ENCODE measurements at regions not wholly inside any gene's neighbourhood (a gene's known extent, or its start where the extent isn't known, plus 50 kb on each side); places are given as distances from the start of the nearest gene placed in this dataset.

DNA sequence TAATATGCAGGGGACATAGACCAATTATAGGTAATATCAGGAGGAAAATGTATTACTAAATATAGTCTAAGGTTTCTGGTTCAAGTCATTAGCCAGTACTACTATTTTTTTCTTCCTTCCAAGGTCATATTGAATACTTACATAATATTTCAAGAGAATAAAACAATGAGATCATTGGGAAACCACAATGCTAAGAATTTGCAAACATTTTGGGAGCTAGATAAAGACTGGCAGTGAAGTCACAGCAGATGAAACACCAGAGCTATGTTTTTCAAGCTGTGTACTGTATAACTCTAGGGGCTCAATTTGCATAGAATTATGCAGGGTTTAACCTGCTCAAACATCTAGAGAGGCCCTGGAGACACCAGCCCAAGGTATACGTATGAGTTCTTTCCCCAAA, 80.5 kb upstream of the KCNH7 start:
- TF ChIP-seq, protein P1, sequence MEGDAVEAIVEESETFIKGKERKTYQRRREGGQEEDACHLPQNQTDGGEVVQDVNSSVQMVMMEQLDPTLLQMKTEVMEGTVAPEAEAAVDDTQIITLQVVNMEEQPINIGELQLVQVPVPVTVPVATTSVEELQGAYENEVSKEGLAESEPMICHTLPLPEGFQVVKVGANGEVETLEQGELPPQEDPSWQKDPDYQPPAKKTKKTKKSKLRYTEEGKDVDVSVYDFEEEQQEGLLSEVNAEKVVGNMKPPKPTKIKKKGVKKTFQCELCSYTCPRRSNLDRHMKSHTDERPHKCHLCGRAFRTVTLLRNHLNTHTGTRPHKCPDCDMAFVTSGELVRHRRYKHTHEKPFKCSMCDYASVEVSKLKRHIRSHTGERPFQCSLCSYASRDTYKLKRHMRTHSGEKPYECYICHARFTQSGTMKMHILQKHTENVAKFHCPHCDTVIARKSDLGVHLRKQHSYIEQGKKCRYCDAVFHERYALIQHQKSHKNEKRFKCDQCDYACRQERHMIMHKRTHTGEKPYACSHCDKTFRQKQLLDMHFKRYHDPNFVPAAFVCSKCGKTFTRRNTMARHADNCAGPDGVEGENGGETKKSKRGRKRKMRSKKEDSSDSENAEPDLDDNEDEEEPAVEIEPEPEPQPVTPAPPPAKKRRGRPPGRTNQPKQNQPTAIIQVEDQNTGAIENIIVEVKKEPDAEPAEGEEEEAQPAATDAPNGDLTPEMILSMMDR (IDR thresholded peaks at IDR 0.05; ENCODE audit: low read depth, low read length), result no peak
- TF ChIP-seq EZH2phosphoT487 (IDR thresholded peaks at IDR 0.05; ENCODE audit: low read depth), result no peak

Measured in OCI-LY3 (cell line).